ENCODE measurements at regions not wholly inside any gene's neighbourhood (a gene's known extent, or its start where the extent isn't known, plus 50 kb on each side); places are given as distances from the start of the nearest gene placed in this dataset.

DNA sequence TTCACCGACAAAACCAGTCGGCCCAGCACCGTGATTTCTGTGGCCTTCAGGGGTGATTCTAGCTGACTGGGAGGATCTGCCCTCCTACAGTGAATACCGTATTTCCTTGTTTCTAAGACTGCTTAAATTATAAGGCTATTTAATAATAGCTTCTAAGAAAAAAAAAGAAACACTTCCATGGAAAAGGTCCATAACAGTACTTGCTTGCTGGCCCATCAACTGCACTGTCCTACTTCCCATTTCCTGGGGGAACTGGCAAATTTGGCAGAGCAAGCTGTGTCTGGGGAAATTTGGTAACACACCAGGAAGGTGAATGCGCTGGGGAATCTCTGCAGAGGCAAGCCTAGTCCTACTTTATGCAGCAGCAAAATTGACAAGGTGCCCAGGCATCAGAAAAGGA, 214.0 kb downstream of the ZNF326 start:
- Histone ChIP-seq H3K9me3 (no peaks in the 10 kb centered on the region), H3K36me3 (no peaks in the 10 kb centered on the region), H3K4me3 (no peak overlapping the region), H3K27me3 (ENCODE audit: low read depth) (no peaks in the 10 kb centered on the region), H3K4me1 (no peaks in the 10 kb centered on the region), H3K27ac (no peak overlapping the region)
- DNase-seq: no peak
- intact Hi-C loops (cut with DNase I): no loop called here
- TF ChIP-seq, protein P1, sequence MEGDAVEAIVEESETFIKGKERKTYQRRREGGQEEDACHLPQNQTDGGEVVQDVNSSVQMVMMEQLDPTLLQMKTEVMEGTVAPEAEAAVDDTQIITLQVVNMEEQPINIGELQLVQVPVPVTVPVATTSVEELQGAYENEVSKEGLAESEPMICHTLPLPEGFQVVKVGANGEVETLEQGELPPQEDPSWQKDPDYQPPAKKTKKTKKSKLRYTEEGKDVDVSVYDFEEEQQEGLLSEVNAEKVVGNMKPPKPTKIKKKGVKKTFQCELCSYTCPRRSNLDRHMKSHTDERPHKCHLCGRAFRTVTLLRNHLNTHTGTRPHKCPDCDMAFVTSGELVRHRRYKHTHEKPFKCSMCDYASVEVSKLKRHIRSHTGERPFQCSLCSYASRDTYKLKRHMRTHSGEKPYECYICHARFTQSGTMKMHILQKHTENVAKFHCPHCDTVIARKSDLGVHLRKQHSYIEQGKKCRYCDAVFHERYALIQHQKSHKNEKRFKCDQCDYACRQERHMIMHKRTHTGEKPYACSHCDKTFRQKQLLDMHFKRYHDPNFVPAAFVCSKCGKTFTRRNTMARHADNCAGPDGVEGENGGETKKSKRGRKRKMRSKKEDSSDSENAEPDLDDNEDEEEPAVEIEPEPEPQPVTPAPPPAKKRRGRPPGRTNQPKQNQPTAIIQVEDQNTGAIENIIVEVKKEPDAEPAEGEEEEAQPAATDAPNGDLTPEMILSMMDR (IDR thresholded peaks at IDR 0.05): no peak
- no peak for ATAC-seq

DNA sequence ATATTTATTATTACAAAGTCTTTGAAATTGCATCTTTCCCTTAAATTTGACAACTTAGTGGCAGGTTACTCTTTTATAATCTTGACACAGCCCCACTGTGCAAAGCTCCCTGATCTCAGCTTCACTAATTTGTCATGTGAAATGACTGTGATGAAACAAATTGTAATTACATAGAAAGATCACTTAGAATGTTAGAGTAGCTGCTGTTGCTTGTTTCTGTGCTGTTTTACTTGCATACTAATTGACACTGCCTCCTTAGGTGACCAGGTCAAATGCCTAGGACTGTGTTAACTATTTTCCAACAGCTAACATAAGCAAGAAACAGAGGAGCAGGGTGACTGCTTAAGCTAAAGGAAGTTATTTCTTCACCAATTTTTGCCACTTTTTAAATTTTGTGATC, 211.3 kb downstream of the ZNF326 start:
- intact Hi-C loops (cut with DNase I): no loop called here
- TF ChIP-seq, protein P1 (IDR thresholded peaks at IDR 0.05): no peak
- DNase-seq: no peak
- no peaks in the 10 kb centered on the region for H3K36me3 ChIP-seq
- no peak overlapping the region for H3K27ac ChIP-seq
- no peaks in the 10 kb centered on the region for H3K9me3 ChIP-seq
- H3K4me1 ChIP-seq: no peaks in the 10 kb centered on the region
- no peak overlapping the region for H3K4me3 ChIP-seq
- H3K27me3 ChIP-seq (ENCODE audit: low read depth): no peaks in the 10 kb centered on the region
- no peak for ATAC-seq

GRCh38 chr1:90204780-90205179, 209.9 kb downstream of the ZNF326 start:
- H3K9me3 ChIP-seq: no peaks in the 10 kb centered on the region
- H3K4me3 ChIP-seq: no peak overlapping the region
- no peak overlapping the region for H3K27ac ChIP-seq
- no peaks in the 10 kb centered on the region for H3K4me1 ChIP-seq
- DNase-seq (no peak), ATAC-seq (no peak)
- intact Hi-C loops (cut with DNase I): no loop called here
- no peaks in the 10 kb centered on the region for H3K36me3 ChIP-seq
- TF ChIP-seq, protein P1 (IDR thresholded peaks at IDR 0.05): no peak
- no peaks in the 10 kb centered on the region for H3K27me3 ChIP-seq (ENCODE audit: low read depth)

DNA sequence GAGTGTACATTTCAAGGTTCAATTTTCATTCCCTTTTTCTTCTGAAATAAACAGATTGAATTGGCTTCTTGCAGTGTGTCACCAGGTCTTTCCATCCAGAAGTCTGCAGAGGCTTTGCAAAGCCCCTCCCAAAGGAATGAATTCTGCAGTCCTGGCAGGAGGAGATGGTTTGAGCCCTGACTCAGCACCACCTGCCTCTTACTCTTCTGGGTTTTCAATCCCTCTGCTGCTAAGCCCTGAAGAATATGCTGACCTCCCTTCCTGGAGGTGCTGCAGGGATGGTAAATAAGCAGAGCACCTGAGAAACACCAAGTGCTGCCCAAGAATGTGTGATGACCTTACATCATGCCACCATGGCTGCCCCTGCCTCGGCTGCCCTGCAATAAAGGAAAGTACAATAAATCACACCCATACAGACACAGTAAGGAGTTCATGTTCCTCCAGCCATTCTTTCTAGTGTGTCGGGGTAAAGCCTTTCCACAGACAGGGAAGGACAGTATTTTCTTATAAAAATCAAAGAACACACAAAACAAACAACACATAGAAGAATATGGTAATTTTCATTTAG, 209.2 kb downstream of the ZNF326 start:
- no peaks in the 10 kb centered on the region for H3K36me3 ChIP-seq
- H3K27me3 ChIP-seq (ENCODE audit: low read depth): no peaks in the 10 kb centered on the region
- TF ChIP-seq, protein P1 (IDR thresholded peaks at IDR 0.05): no peak
- intact Hi-C loops (cut with DNase I): no loop called here
- H3K27ac ChIP-seq: no peak overlapping the region
- DNase-seq (no peak), ATAC-seq (peak; percentile 15 to 17)
- H3K4me1 ChIP-seq: no peaks in the 10 kb centered on the region
- H3K9me3 ChIP-seq: no peaks in the 10 kb centered on the region
- H3K4me3 ChIP-seq: no peak overlapping the region

DNA sequence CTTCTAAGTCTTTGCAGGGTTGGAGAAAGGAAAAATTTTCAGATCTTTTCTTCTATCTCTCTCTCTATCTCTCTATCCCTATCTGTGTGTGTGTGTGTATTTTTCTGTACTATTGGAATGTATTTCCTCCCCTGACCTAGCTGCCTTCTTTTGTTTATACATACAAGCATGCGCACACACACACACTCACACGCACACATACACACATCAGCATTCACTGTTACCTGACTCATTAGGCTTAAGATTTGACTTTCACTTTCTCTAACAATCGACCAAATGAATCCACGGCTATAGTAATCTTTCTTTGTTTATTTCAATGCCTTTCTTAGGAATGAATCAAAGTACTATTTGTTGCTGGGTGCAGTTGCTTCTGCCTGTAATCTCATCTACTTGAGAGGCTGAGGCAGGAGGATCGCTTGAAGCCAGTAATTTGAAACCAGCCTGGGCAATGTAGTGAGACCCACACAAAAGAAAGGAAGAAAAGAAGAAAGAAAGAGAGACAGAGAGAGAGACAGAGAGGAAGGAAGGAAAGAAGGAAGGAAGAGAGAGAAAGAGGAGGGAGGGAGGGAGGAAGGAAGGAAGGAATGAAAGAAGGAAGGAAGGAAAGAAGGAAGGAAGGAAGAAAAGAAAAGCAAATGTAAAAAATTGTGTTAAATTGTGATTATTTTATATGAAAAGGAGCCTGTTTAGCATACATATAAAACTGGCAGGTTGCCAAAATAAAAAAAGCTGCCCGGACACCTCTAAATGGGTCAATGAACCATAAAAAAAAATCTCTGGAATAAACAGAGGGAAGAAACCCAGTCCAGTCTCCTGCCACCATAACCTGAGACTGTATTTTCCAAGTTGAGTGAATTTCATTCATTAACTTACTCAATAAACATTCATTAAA, 206.8 kb downstream of the ZNF326 start:
- Histone ChIP-seq H3K9me3 (no peaks in the 10 kb centered on the region), H3K4me3 (no peak overlapping the region), H3K27ac (no peak overlapping the region), H3K27me3 (ENCODE audit: low read depth) (no peaks in the 10 kb centered on the region), H3K4me1 (no peaks in the 10 kb centered on the region), H3K36me3 (no peaks in the 10 kb centered on the region)
- intact Hi-C loops (cut with DNase I): no loop called here
- DNase-seq (no peak), ATAC-seq (peak; percentile 63 to 69)
- TF ChIP-seq, protein P1 (IDR thresholded peaks at IDR 0.05): no peak
